Ammon's horn (tissue), 1 donor: ENCODE measurements at regions not wholly inside any gene's neighbourhood (a gene's known extent, or its start where the extent isn't known, plus 50 kb on each side); places are given as distances from the start of the nearest gene placed in this dataset.
A peak's percentile ranks its signal among the peaks of the same experiment; 100 is the strongest.

Experiments used
- DNase-seq: peaks from one replicate; pipeline ENCODE4 v3.0.0-alpha.2; 2016; ENCODE audit warnings: low spot score

- no peak for DNase-seq
Measured at GRCh38 chr17:15039366-15039765, 225.8 kb downstream of the PMP22 start.

DNA sequence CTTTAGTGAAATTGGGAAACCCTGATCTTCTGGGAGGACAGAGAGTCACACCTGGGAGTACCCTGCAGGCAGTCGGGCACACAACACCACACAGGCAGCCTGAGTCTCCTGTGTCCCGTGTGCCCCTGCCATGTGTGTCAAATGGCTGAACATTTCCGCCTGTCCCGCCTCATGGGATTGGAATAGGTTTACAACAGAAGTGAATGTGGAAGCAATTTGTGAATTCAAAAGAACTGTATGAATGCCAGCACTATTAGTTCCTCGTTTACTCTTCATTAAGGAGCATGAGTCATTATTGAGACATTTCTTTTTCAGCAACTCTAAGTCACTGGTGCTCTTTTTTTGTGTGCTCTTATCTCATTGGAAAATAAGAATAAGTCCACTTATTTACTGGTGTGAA lies 226.5 kb downstream of the PMP22 start:
- no peak for DNase-seq

- DNase-seq = no peak
Measured at GRCh38 chr17:15036238-15036637, 228.9 kb downstream of the PMP22 start.

- DNase-seq = no peak
Measured at GRCh38 chr17:15031975-15032374, 233.2 kb downstream of the PMP22 start.

DNA sequence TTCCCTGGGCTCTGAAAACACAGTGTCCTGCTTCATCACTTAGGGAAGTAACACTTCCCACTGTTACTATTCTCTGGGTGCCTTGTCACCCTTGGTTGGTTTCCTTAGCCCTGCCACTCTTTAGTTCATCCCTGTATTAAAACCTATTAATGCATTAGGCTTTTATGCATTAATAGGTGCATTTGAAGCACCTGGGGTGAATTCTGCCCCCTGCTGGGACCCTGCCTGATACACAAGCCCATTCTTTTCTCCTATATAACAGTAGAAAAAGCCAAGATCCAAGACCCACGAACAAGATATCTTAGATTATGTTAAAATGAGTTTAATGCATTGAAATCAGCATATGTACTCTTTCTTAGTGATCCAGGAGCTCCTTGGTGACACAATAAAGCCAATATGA lies 235.7 kb downstream of the PMP22 start:
- no peak for DNase-seq

GRCh38 chr17:15027853-15028252 lies 237.3 kb downstream of the PMP22 start:
- no peak for DNase-seq

GRCh38 chr17:15026088-15026487 lies 239.0 kb downstream of the PMP22 start:
- no peak for DNase-seq

- no peak for DNase-seq
Measured at GRCh38 chr17:15023589-15024336, 241.4 kb downstream of the PMP22 start.

DNA sequence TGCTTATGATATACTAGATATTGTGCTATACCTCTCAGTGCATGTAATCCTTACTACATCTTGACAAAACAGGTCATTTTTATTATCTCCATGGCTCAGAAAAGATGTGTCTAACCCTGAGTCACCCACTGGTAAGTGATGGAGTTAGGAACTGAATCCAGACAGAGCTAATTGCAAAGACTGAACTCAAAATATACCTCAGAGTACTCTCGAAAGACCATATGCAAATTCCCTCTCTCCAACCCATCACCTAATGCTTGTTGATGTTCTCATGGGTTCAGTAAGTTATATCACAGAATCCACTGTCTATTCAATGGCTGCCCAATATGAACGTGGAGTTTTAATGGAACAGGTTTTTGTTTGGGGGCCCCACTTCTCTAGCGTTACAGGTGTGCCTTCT lies 246.0 kb downstream of the PMP22 start:
- no peak for DNase-seq

DNA sequence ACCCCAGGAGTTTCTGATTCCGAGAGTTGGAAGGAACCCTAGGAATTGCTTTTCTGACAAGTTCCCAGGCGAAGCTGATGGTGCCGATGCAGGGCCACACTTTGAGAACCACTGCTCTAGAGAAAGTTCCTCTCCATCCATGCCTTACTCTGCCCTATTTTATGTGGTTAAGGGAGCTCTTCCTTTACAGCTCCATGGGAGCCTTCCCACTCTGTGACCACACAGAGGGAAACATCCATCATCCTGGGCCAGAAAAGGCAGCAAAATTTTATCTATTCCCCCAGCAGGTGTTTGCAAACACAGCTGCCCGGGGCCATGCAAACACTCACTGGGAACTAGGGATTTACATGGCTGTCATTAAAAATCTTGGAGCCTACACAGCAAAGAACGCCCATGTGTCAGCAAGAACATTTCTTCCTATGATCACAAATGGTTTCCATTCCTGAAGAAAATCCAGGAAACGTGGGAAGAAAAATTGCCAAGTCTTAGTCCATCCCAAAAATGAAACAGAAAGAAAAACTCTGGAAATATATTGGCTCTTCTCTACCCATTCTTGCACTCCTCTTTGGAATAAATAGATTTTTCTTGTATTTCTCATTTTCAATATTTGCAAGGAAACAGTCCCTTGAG lies 252.7 kb downstream of the PMP22 start:
- no peak for DNase-seq

GRCh38 chr17:15009087-15009486 lies 256.0 kb downstream of the PMP22 start:
- no peak for DNase-seq

DNA sequence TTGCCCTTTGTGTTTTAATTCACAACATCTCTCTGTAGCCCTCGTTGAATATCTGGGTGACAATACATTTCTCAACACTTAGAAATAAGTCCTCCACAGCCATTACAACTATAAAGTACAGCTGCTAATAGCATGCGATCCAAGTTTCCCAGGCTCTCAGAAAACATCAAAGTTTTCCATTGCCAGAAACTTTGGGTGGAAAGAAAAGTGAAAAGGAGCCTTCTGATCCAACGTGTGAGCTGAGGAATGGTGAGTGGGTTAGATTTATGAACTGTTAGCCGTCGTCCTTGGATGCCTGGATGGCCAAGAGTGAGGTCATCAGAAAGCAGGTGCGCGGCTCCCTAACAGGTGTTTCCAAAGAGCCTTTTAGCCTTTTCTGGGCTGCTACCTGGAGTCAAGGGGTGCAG lies 258.0 kb downstream of the PMP22 start:
- no peak for DNase-seq

DNA sequence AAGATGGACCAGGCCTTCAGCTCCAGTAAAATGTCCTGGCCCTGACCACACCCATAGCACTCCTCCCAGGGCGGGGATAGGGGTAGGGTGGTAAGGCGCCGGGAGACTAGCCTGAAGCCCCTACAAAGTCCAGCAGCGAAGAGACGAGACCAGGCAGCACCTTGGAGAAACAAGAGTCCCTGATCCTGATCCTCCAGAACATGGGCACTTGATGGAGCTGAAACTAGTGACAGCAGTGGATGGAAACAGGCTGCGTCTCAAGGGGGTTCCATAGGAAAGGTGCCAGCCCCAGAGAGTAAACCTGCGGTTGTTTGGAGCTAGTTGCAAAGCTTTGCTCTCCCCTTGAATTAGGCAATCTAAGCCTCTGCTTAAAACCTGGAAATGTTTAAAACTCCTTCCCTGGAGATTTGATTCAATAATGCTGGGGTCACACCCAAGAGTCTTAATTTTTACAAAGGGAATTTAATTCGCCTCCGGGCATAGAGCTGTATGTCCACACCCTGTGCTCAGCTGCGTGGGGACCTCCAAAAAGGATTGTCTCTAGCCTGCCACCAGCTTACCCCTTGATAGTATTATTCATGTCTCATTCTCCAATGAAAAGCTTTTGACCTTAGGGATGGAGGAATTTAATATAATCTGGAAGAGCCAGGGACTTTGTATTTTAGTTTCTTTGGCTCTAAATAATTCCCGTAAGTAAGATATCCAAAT lies 258.6 kb downstream of the PMP22 start:
- DNase-seq = no peak

GRCh38 chr17:15000661-15001060 lies 264.5 kb downstream of the PMP22 start:
- no peak for DNase-seq

DNA sequence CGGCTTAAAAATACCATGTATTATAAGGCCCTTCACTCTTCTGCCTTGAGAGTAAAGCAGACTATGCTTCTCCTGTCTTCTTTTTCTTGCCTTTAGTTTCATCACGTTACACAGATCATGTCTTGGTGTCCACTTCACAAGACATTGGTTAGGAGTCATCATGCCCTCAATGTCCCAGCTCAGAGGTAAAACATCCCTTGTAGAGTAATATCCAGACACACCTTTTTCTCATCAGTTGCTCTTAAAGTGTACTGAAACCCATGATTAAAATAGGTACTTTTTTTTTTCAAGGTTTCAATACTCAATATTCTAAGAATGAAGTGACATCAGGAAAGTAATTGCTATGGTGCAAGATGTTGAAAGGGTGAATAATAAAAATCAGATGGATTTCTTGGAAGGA lies 267.8 kb downstream of the PMP22 start:
- DNase-seq = no peak

- no peak for DNase-seq
Measured at GRCh38 chr17:14986127-14986526, 279.0 kb downstream of the PMP22 start.

DNA sequence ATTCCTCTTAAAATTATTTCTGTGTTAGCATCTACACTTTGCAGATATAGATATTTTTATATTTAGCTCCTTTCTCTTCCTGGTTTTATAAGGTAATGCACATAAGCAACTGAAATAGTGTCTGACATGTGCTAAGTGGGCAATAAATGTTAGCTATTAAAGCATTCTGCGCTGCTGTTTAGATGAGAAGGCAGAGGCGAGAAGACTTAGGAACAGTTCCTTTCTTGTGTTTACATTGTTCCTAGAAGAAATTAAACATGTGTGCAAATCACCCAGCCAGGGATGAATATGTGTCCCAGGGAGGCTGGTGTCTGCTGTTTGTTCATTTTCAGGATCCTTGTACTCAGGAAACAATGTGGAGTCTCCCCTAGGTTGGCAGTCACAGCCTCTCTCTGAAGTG lies 292.3 kb downstream of the PMP22 start:
- no peak for DNase-seq

GRCh38 chr17:14971054-14971453 lies 294.1 kb downstream of the PMP22 start:
- no peak for DNase-seq

GRCh38 chr17:14959106-14959648 lies 305.9 kb downstream of the PMP22 start:
- peak; percentile 10 for DNase-seq

- no peak for DNase-seq
Measured at GRCh38 chr17:14953405-14953804, 311.7 kb downstream of the PMP22 start.

- DNase-seq = no peak
Measured at GRCh38 chr17:14950686-14951085, 314.4 kb downstream of the PMP22 start.

GRCh38 chr17:14950216-14950615 lies 314.9 kb downstream of the PMP22 start:
- no peak for DNase-seq

GRCh38 chr17:14947671-14948070 lies 317.5 kb downstream of the PMP22 start:
- DNase-seq = no peak
